22Rv1 (cell line): ENCODE measurements at regions not wholly inside any gene's neighbourhood (a gene's known extent, or its start where the extent isn't known, plus 50 kb on each side); places are given as distances from the start of the nearest gene placed in this dataset.

Source experiments
- ZFX ChIP-seq: fragments of 450-650 bp; IDR thresholded peaks from 2 replicates; pipeline ENCODE4 v1.6.1; 2017; ENCODE audit warnings: antibody characterized with exemption, borderline replicate concordance
- TF ChIP-seq, protein P1 (sequence below): fragments of 450-650 bp; IDR thresholded peaks from 2 replicates; pipeline ENCODE4 v1.5.1; 2017; ENCODE audit warnings: mild to moderate bottlenecking

DNA sequence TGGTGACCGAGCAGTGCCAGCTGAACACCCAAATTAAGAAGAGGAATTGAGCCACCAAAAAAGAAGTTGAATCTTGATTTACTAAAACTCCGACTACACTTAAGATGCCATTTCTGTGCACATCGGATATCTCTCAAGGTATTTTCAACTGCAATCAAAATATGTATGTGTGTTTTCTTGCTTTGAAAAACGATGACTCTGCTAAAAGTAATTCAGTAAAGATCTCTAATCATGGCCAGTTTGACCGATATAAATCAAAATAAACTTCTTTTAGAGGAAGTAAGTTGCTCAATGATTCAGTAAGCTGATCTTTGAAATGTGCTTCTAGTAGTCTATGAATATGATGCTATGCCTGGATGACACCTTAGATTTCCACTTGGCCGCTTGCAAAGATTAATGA, 453.5 kb upstream of the TPK1 start:
- TF ChIP-seq, protein P1, sequence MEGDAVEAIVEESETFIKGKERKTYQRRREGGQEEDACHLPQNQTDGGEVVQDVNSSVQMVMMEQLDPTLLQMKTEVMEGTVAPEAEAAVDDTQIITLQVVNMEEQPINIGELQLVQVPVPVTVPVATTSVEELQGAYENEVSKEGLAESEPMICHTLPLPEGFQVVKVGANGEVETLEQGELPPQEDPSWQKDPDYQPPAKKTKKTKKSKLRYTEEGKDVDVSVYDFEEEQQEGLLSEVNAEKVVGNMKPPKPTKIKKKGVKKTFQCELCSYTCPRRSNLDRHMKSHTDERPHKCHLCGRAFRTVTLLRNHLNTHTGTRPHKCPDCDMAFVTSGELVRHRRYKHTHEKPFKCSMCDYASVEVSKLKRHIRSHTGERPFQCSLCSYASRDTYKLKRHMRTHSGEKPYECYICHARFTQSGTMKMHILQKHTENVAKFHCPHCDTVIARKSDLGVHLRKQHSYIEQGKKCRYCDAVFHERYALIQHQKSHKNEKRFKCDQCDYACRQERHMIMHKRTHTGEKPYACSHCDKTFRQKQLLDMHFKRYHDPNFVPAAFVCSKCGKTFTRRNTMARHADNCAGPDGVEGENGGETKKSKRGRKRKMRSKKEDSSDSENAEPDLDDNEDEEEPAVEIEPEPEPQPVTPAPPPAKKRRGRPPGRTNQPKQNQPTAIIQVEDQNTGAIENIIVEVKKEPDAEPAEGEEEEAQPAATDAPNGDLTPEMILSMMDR = no peak
- no peak for TF ChIP-seq ZFX
